HEK293T (cell line): ENCODE measurements at regions not wholly inside any gene's neighbourhood (a gene's known extent, or its start where the extent isn't known, plus 50 kb on each side); places are given as distances from the start of the nearest gene placed in this dataset.

Source experiments
- CTCF ChIA-PET: fragments of 350-600 bp; formaldehyde crosslinking; extraction: SDS; loops from one replicate; lab custom pipeline; 2021; ENCODE audit warnings: antibody characterized with exemption, inconsistent platforms; lab: Yijun Ruan, JAX
- POLR2A ChIA-PET: fragments of 350-600 bp; formaldehyde crosslinking; extraction: SDS; loops from one replicate; lab custom pipeline; 2020; ENCODE audit warnings: antibody characterized with exemption, inconsistent platforms; lab: Yijun Ruan, JAX
- DNase-seq: peaks from one replicate; pipeline ENCODE4 v3.0.0; 2012; ENCODE audit warnings: mixed read lengths; ENCODE audit errors: extremely low spot score
- ARNT ChIP-seq: fragments of 450-650 bp; IDR thresholded peaks from 2 replicates; pipeline ENCODE4 v1.6.1; 2017; ENCODE audit warnings: mild to moderate bottlenecking
- BHLHE40 ChIP-seq: fragments of 450-650 bp; IDR thresholded peaks from 2 replicates; pipeline ENCODE4 v1.6.1; 2016; ENCODE audit warnings: mild to moderate bottlenecking, moderate library complexity, borderline replicate concordance
- CTBP1 ChIP-seq: fragments of 450-650 bp; IDR thresholded peaks from 2 replicates; pipeline ENCODE4 v1.6.1; 2016; ENCODE audit warnings: borderline replicate concordance
- ELF4 ChIP-seq: fragments of 450-650 bp; IDR thresholded peaks from 2 replicates; pipeline ENCODE4 v1.6.1; 2017; ENCODE audit warnings: antibody characterized with exemption
- FOXA1 ChIP-seq: fragments of 450-650 bp; IDR thresholded peaks from 2 replicates; pipeline ENCODE4 v1.6.1; 2016; ENCODE audit warnings: mild to moderate bottlenecking
- FOXK2 ChIP-seq: fragments of 450-650 bp; IDR thresholded peaks from 2 replicates; pipeline ENCODE4 v1.6.1; 2016; ENCODE audit warnings: mild to moderate bottlenecking
- FOXM1 ChIP-seq: fragments of 450-650 bp; IDR thresholded peaks from 2 replicates; pipeline ENCODE4 v1.6.1; 2017; ENCODE audit warnings: mild to moderate bottlenecking, borderline replicate concordance
- HDGF ChIP-seq: fragments of 450-650 bp; IDR thresholded peaks from 2 replicates; pipeline ENCODE4 v1.6.1; 2017; ENCODE audit warnings: antibody characterized with exemption, borderline replicate concordance
- L3MBTL2 ChIP-seq: fragments of 450-650 bp; conservative IDR thresholded peaks from 2 replicates; pipeline ENCODE4 v1.6.1; 2016; ENCODE audit warnings: mild to moderate bottlenecking
- LEF1 ChIP-seq: fragments of 450-650 bp; IDR thresholded peaks from 2 replicates; pipeline ENCODE4 v1.6.1; 2017; ENCODE audit warnings: mild to moderate bottlenecking, borderline replicate concordance
- NFRKB ChIP-seq: fragments of 450-650 bp; IDR thresholded peaks from 2 replicates; pipeline ENCODE4 v1.6.1; 2016; ENCODE audit warnings: mild to moderate bottlenecking, moderate library complexity
- SP1 ChIP-seq: fragments of 450-650 bp; IDR thresholded peaks from 2 replicates; pipeline ENCODE4 v1.6.1; 2017
- SUZ12 ChIP-seq: fragments of 450-650 bp; IDR thresholded peaks from 2 replicates; pipeline ENCODE4 v1.6.1; 2016; ENCODE audit warnings: mild to moderate bottlenecking
- TARDBP ChIP-seq: fragments of 450-650 bp; IDR thresholded peaks from 2 replicates; pipeline ENCODE4 v1.6.1; 2016
- ZNF384 ChIP-seq: fragments of 450-650 bp; IDR thresholded peaks from 2 replicates; pipeline ENCODE4 v1.6.1; 2016
- TF ChIP-seq, protein P1 (sequence below): fragments of 450-650 bp; IDR thresholded peaks from 2 replicates; pipeline ENCODE4 v1.6.1; 2016

DNA sequence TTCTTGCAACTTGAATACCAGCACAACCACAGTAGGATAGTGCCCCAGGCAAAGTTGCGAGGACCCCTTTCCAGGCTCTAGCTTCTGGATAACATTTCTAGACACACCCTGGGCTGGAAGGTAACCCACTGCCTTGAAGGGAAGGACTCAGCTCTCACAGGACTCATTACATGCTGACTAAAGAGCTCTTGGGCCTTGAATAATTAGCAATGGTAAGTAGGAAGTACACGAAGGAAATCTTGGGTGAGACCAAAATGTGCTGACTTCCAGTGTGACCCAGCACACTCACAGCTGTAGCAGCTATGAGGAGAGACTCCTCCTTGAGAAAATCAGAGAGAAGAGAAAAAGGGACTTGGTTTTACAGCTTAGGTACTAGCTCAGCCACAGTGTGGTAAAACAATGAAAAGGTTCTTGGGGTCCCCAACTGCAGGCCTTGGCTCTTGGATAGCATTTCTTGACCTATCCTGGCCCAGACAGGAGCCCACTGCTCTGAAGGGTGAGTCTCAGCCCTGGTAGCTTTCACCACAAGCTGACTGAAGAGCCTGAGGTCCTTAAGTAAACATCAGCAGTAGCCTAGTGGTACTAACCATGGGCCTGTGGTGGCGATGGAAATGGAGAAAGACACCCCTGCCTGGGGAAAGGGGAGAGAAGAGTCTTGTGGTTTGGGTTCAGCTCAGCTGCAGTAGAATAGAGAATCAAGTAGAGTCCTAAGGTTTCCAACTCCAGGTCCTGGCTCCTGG, 621.7 kb downstream of the SEMA5A start:
- CTCF ChIA-PET, result no interaction called here
- POLR2A ChIA-PET, result no interaction called here
- no peak for DNase-seq
- TF ChIP-seq SP1, result no peak
- no peak for TF ChIP-seq FOXA1
- TF ChIP-seq FOXK2, result no peak
- no peak for TF ChIP-seq NFRKB
- no peak for TF ChIP-seq TARDBP
- TF ChIP-seq, protein P1, sequence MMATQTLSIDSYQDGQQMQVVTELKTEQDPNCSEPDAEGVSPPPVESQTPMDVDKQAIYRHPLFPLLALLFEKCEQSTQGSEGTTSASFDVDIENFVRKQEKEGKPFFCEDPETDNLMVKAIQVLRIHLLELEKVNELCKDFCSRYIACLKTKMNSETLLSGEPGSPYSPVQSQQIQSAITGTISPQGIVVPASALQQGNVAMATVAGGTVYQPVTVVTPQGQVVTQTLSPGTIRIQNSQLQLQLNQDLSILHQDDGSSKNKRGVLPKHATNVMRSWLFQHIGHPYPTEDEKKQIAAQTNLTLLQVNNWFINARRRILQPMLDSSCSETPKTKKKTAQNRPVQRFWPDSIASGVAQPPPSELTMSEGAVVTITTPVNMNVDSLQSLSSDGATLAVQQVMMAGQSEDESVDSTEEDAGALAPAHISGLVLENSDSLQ, result no peak
- no peak for TF ChIP-seq BHLHE40
- no peak for TF ChIP-seq ZNF384
- TF ChIP-seq ELF4, result no peak
- TF ChIP-seq CTBP1, result no peak
- TF ChIP-seq SUZ12, result no peak
- TF ChIP-seq L3MBTL2, result no peak
- TF ChIP-seq HDGF, result no peak
- no peak for TF ChIP-seq ARNT
- no peak for TF ChIP-seq FOXM1
- no peak for TF ChIP-seq LEF1

DNA sequence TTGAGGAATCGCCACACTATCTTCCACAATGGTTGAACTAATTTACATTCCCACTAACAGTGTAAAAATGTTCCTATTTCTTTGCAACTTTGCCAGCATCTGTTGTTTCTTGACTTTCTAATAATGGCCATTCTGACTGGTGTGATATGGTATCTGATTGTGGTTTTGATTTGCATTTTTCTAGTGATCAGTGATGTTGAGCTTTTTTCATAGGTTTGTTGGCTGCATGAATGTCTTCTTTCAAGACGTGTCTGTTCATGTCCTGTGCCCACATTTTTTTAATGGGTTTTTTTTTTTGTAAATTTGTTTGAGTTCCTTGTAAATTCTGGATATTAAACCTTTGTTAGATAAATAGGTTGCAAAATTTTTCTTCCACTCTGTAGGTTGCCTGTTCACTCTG, 615.9 kb downstream of the SEMA5A start:
- ChIA-PET POLR2A (no interaction called here), CTCF (no interaction called here)
- DNase-seq, result no peak
- TF ChIP-seq SUZ12 (no peak), L3MBTL2 (no peak), BHLHE40 (no peak)

DNA sequence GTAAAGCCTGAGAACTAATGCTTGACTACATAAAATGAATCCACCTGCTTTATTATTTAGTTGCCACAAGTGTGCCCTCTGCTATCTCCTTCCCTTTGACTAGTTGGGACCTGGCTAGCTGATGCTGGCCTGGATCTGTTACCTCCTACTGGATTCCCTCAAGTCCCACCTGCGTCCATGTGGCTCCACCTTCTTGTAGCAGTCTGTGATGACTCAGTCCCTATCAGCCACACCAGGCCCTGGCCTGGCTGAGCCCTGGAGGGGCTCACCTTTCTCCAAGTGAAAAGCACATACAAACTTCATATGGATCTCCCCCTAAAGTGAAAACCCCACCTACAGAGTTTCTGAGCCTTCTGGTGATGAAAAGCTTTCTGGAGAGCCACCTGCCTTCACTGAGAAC, 611.4 kb downstream of the SEMA5A start:
- no peak for DNase-seq
- TF ChIP-seq HDGF, result no peak
- no peak for TF ChIP-seq TARDBP
- CTCF ChIA-PET, result no interaction called here
- POLR2A ChIA-PET, result no interaction called here

DNA sequence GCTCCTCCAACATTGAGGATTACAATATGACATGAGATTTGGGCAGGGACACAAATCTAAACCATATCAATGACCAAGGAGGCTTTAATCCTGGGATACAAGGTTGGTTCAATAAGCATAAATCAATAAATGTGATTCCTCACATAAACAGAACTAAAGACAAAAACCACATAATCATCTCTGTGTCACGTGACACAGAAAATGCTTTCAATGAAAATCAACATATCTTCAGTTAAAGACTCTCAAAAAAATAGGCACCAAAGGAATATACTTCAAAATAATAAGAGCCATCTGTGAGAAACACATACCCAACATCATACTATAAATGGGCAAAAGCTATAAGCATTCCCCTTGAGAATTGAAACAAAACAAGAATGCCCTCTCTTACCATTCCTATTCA, 604.9 kb downstream of the SEMA5A start:
- POLR2A ChIA-PET, result no interaction called here
- TF ChIP-seq L3MBTL2 (no peak), BHLHE40 (no peak), TARDBP (no peak), FOXM1 (no peak), FOXA1 (no peak), LEF1 (no peak), SUZ12 (no peak), ELF4 (no peak), SP1 (no peak), ZNF384 (no peak), HDGF (no peak)
- TF ChIP-seq, protein P1, result no peak
- CTCF ChIA-PET, result no interaction called here
- DNase-seq, result no peak

DNA sequence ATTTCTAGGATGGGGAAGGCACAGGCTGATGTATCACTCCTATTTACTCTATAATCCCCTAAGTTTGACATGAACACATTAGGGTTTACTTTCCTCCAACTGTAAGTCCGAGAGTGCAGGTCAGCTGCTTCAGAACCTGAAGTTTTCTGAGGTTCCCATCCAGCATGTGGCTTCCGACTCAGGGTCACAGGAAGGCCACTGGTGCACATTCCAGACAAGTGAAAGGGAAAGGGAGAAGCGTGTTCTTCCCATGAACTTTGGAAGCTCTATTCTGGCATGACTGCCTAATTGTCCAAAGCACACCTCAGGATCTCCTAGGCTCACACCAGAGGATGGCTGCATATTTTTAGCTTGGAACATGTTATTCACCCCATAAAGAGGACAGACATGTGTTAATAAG, 602.6 kb downstream of the SEMA5A start:
- no peak for TF ChIP-seq SP1
- TF ChIP-seq ARNT, result no peak
- no peak for TF ChIP-seq BHLHE40
- no peak for TF ChIP-seq TARDBP
- TF ChIP-seq LEF1, result no peak
- no peak for TF ChIP-seq NFRKB
- no peak for TF ChIP-seq FOXK2
- TF ChIP-seq CTBP1, result no peak
- DNase-seq, result no peak
- ChIA-PET CTCF (no interaction called here), POLR2A (no interaction called here)

DNA sequence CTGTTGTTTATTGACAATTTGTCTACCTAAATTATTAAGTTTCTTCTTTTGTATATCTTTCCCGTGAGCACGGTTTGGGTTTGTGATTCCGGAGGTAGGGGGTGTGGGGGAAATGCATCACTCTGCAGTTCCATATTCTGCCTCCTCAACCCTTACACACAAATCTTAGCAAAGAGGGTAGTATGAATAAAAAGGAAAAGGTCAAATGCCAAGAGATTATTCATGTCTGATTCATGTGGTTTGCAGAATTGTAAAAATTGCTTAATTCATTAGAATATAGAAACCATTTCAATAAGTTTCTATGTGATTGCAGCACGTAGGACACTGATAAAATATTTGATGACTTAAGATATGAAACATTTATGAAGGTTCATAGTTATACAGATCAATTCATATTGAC, 601.9 kb downstream of the SEMA5A start:
- POLR2A ChIA-PET, result no interaction called here
- no peak for TF ChIP-seq CTBP1
- TF ChIP-seq ARNT, result no peak
- TF ChIP-seq NFRKB, result no peak
- TF ChIP-seq LEF1, result no peak
- TF ChIP-seq, protein P1, result no peak
- no peak for TF ChIP-seq HDGF
- no peak for TF ChIP-seq ZNF384
- no peak for TF ChIP-seq FOXM1
- TF ChIP-seq TARDBP, result no peak
- no peak for TF ChIP-seq FOXA1
- no peak for TF ChIP-seq L3MBTL2
- TF ChIP-seq BHLHE40, result no peak
- TF ChIP-seq FOXK2, result no peak
- CTCF ChIA-PET, result no interaction called here
- no peak for DNase-seq

DNA sequence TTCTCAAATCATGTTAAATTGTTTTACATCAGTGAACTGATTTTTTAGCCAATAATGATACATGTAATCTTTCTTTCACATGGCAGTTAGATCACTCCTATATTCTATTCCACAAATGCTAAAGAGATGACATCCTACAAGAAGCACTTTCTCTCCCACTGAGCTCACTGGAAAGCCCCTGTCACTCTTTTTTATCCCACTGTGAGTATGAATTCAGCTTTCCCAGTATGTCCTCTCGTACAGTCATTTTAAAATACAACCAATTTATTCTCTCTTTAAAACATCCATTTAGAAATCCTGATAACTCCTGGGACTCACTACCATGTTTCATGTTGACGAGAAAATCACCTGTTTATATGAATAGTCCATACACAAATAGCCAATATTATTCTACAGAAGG, 599.9 kb downstream of the SEMA5A start:
- ChIA-PET CTCF (no interaction called here), POLR2A (no interaction called here)
- no peak for DNase-seq
- TF ChIP-seq LEF1, result no peak
- no peak for TF ChIP-seq FOXK2
- TF ChIP-seq TARDBP, result no peak
- no peak for TF ChIP-seq FOXM1
- TF ChIP-seq, protein P1, result no peak
- TF ChIP-seq SUZ12, result no peak
- TF ChIP-seq ELF4, result no peak
- TF ChIP-seq CTBP1, result no peak
- no peak for TF ChIP-seq ARNT
- TF ChIP-seq ZNF384, result no peak
- no peak for TF ChIP-seq HDGF
- no peak for TF ChIP-seq L3MBTL2
- no peak for TF ChIP-seq FOXA1
- no peak for TF ChIP-seq NFRKB
- no peak for TF ChIP-seq BHLHE40
- TF ChIP-seq SP1, result no peak
